CD4-positive, CD25-positive, alpha-beta regulatory T cell (primary cell): ENCODE measurements at regions not wholly inside any gene's neighbourhood (a gene's known extent, or its start where the extent isn't known, plus 50 kb on each side); places are given as distances from the start of the nearest gene placed in this dataset.

ENCODE experiments used
- ATAC-seq, 2 donors: fragments of 150-1000 bp; cut with Tn5 transposase; one replicate each; pipeline ENCODE4 v1.10.0; 2021; ENCODE audit warnings: low read depth in 2 of 2, moderate number of reproducible peaks in 2 of 2, moderate library complexity in 1 of 2
- DNase-seq, 3 donors: peaks; one replicate each; pipeline versions ENCODE4 v3.0.0 to v3.0.0-alpha.2; 2012 to 2022; ENCODE audit warnings: mixed read lengths in 1 of 3
- H3K27ac ChIP-seq: one replicate; pipeline ENCODE4 v1.7.0; 2013; ENCODE audit warnings: mild to moderate bottlenecking, low read length; ENCODE audit not compliant: insufficient read depth, poor library complexity, severe bottlenecking
- H3K27me3 ChIP-seq: one replicate; pipeline ENCODE4 v1.7.0; 2013; ENCODE audit warnings: low read length; ENCODE audit not compliant: control insufficient read depth, insufficient read depth
- H3K36me3 ChIP-seq: one replicate; pipeline ENCODE4 v1.7.0; 2013; ENCODE audit warnings: mild to moderate bottlenecking, low read length, moderate library complexity; ENCODE audit not compliant: control insufficient read depth, insufficient read depth
- H3K4me1 ChIP-seq: 2 replicates; pipeline ENCODE4 v1.7.0; 2013; ENCODE audit warnings: mild to moderate bottlenecking, low read length; ENCODE audit not compliant: insufficient read depth, control insufficient read depth, poor library complexity, severe bottlenecking
- H3K4me3 ChIP-seq: one replicate; pipeline ENCODE4 v1.7.0; 2013; ENCODE audit warnings: low read depth, mild to moderate bottlenecking, low read length, moderate library complexity
- H3K9me3 ChIP-seq, 2 experiments: 1 replicate in 1 of 2; 2 replicates in 1 of 2; pipeline ENCODE4 v1.7.0; 2013; ENCODE audit warnings: low read length in 2 of 2, mild to moderate bottlenecking in 1 of 2, moderate library complexity in 1 of 2; ENCODE audit not compliant: control insufficient read depth in 2 of 2
- H3K27ac Mint-ChIP-seq, 3 donors: one replicate each; pipeline ENCODE4 v1.8.0; 2020 to 2022; ENCODE audit warnings: mild to moderate bottlenecking in 3 of 3, mixed read lengths in 3 of 3, moderate library complexity in 2 of 3
- H3K27me3 Mint-ChIP-seq: one replicate; pipeline ENCODE4 v1.8.0; 2022; ENCODE audit warnings: mild to moderate bottlenecking, mixed read lengths
- H3K36me3 Mint-ChIP-seq: one replicate; pipeline ENCODE4 v1.8.0; 2020; ENCODE audit warnings: mixed read lengths
- H3K4me1 Mint-ChIP-seq, 4 donors: one replicate each; pipeline ENCODE4 v1.8.0; 2020 to 2022; ENCODE audit warnings: mixed read lengths in 4 of 4, mild to moderate bottlenecking in 1 of 4
- H3K4me3 Mint-ChIP-seq, 4 donors: one replicate each; pipeline ENCODE4 v1.8.0; 2020 to 2022; ENCODE audit warnings: mild to moderate bottlenecking in 4 of 4, mixed read lengths in 4 of 4, moderate library complexity in 3 of 4
- H3K9me3 Mint-ChIP-seq, 7 donors: one replicate each; pipeline ENCODE4 v1.8.0; 2020 to 2022; ENCODE audit warnings: mixed read lengths in 7 of 7, mild to moderate bottlenecking in 3 of 7, moderate library complexity in 2 of 7

GRCh38 chr6:88377976-88378568, 211.9 kb upstream of the CNR1 start:
- Histone ChIP-seq H3K27me3 (no peaks in the 10 kb centered on the region), H3K27ac (no peak overlapping the region), H3K4me1 (no peaks in the 10 kb centered on the region), H3K4me3 (no peak overlapping the region), H3K36me3 (no peaks in the 10 kb centered on the region), H3K9me3 (no peaks in the 10 kb centered on the region)
- Mint-ChIP-seq H3K4me1 (no peaks in the 10 kb centered on the region), H3K27ac (no peak overlapping the region), H3K27me3 (peaks cover 7% of the 10 kb centered on the region), H3K36me3 (no peaks in the 10 kb centered on the region), H3K9me3 (peaks cover 0 to 3% (median 0%) of the 10 kb centered on the region in 7 donors), H3K4me3 (no peak overlapping the region)
- DNase-seq (no peak), ATAC-seq (no peak)

GRCh38 chr6:88376768-88377387, 210.7 kb upstream of the CNR1 start:
- no peak overlapping the region for H3K27ac Mint-ChIP-seq
- Histone ChIP-seq H3K4me1 (no peaks in the 10 kb centered on the region), H3K9me3 (no peaks in the 10 kb centered on the region), H3K36me3 (no peaks in the 10 kb centered on the region), H3K27me3 (no peaks in the 10 kb centered on the region), H3K4me3 (no peak overlapping the region), H3K27ac (no peak overlapping the region)
- peaks cover 4% of the 10 kb centered on the region for H3K27me3 Mint-ChIP-seq
- no peaks in the 10 kb centered on the region for H3K36me3 Mint-ChIP-seq
- DNase-seq (no peak), ATAC-seq (no peak)
- H3K4me1 Mint-ChIP-seq, result no peaks in the 10 kb centered on the region
- H3K4me3 Mint-ChIP-seq, result no peak overlapping the region
- peaks cover 0 to 3% (median 0%) of the 10 kb centered on the region in 7 donors for H3K9me3 Mint-ChIP-seq

- H3K9me3 Mint-ChIP-seq, result peaks cover 0 to 3% (median 0%) of the 10 kb centered on the region in 7 donors
- peaks cover 4% of the 10 kb centered on the region for H3K27me3 Mint-ChIP-seq
- ATAC-seq (no peak), DNase-seq (no peak)
- Histone ChIP-seq H3K36me3 (no peaks in the 10 kb centered on the region), H3K4me1 (no peaks in the 10 kb centered on the region), H3K27me3 (no peaks in the 10 kb centered on the region), H3K9me3 (no peaks in the 10 kb centered on the region), H3K27ac (no peak overlapping the region), H3K4me3 (no peak overlapping the region)
- H3K36me3 Mint-ChIP-seq, result no peaks in the 10 kb centered on the region
- H3K27ac Mint-ChIP-seq, result no peak overlapping the region
- no peaks in the 10 kb centered on the region for H3K4me1 Mint-ChIP-seq
- H3K4me3 Mint-ChIP-seq, result no peak overlapping the region
Observed at GRCh38 chr6:88376197-88376596, 210.1 kb upstream of the CNR1 start.

GRCh38 chr6:88374553-88374952, 208.4 kb upstream of the CNR1 start:
- Histone ChIP-seq H3K36me3 (no peaks in the 10 kb centered on the region), H3K4me1 (no peaks in the 10 kb centered on the region), H3K27ac (no peak overlapping the region), H3K27me3 (no peaks in the 10 kb centered on the region), H3K4me3 (no peak overlapping the region), H3K9me3 (no peaks in the 10 kb centered on the region)
- H3K27ac Mint-ChIP-seq, result no peak overlapping the region
- no peak overlapping the region for H3K4me3 Mint-ChIP-seq
- no peak for ATAC-seq
- H3K27me3 Mint-ChIP-seq, result no peaks in the 10 kb centered on the region
- H3K9me3 Mint-ChIP-seq, result peaks cover 0 to 3% (median 0%) of the 10 kb centered on the region in 7 donors
- no peaks in the 10 kb centered on the region for H3K4me1 Mint-ChIP-seq
- DNase-seq, result no peak
- no peaks in the 10 kb centered on the region for H3K36me3 Mint-ChIP-seq

- no peaks in the 10 kb centered on the region for H3K4me1 Mint-ChIP-seq
- no peak overlapping the region for H3K27ac Mint-ChIP-seq
Observed at GRCh38 chr6:88371480-88371879, 205.3 kb upstream of the CNR1 start.

GRCh38 chr6:88370127-88370710, 204.1 kb upstream of the CNR1 start:
- Mint-ChIP-seq H3K4me3 (no peak overlapping the region), H3K36me3 (no peaks in the 10 kb centered on the region), H3K27me3 (no peaks in the 10 kb centered on the region), H3K27ac (no peak overlapping the region), H3K4me1 (no peaks in the 10 kb centered on the region), H3K9me3 (peaks cover 0 to 4% (median 1%) of the 10 kb centered on the region in 7 donors)
- H3K4me3 ChIP-seq, result no peak overlapping the region
- H3K27ac ChIP-seq, result no peak overlapping the region
- H3K9me3 ChIP-seq, result no peaks in the 10 kb centered on the region
- no peaks in the 10 kb centered on the region for H3K36me3 ChIP-seq
- no peaks in the 10 kb centered on the region for H3K4me1 ChIP-seq
- DNase-seq, result no peak
- ATAC-seq, result no peak
- no peaks in the 10 kb centered on the region for H3K27me3 ChIP-seq

More at GRCh38 chr6:88371480-88371879, 205.3 kb upstream of the CNR1 start:
- Mint-ChIP-seq H3K9me3 (peaks cover 0 to 4% (median 2%) of the 10 kb centered on the region in 7 donors), H3K36me3 (no peaks in the 10 kb centered on the region), H3K27me3 (no peaks in the 10 kb centered on the region), H3K4me3 (no peak overlapping the region)
- Histone ChIP-seq H3K27ac (no peak overlapping the region), H3K36me3 (no peaks in the 10 kb centered on the region), H3K4me1 (no peaks in the 10 kb centered on the region), H3K27me3 (no peaks in the 10 kb centered on the region), H3K4me3 (no peak overlapping the region), H3K9me3 (no peaks in the 10 kb centered on the region)
- ATAC-seq, result no peak
- DNase-seq, result no peak

- Mint-ChIP-seq H3K4me3 (no peak overlapping the region), H3K9me3 (peaks cover 0 to 4% (median 1%) of the 10 kb centered on the region in 7 donors), H3K27me3 (no peaks in the 10 kb centered on the region), H3K4me1 (no peaks in the 10 kb centered on the region), H3K27ac (no peak overlapping the region), H3K36me3 (no peaks in the 10 kb centered on the region)
- Histone ChIP-seq H3K27ac (no peak overlapping the region), H3K4me1 (no peaks in the 10 kb centered on the region), H3K9me3 (no peaks in the 10 kb centered on the region), H3K36me3 (no peaks in the 10 kb centered on the region), H3K4me3 (no peak overlapping the region), H3K27me3 (no peaks in the 10 kb centered on the region)
- ATAC-seq, result no peak
- no peak for DNase-seq
Observed at GRCh38 chr6:88369262-88369661, 203.1 kb upstream of the CNR1 start.
